Mesothelial cell of epicardium (in vitro differentiated cells): ENCODE measurements at regions not wholly inside any gene's neighbourhood (a gene's known extent, or its start where the extent isn't known, plus 50 kb on each side); places are given as distances from the start of the nearest gene placed in this dataset.
"Not testable (repeated sequence)": the region's sequence is repeated elsewhere in the genome, so short reads cannot be mapped to it uniquely, and the experiment has no call there.

Experiments used
- DNase-seq, 2 experiments: peaks; one replicate each; pipeline ENCODE4 v3.0.0; 2021; ENCODE audit warnings: low spot score in 2 of 2; ENCODE audit not compliant: unreplicated experiment in 2 of 2
- H3K27ac Mint-ChIP-seq: 2 replicates; pipeline ENCODE4 v1.8.0; 2021; ENCODE audit warnings: mixed read lengths
- H3K27me3 Mint-ChIP-seq: 2 replicates; pipeline ENCODE4 v1.8.0; 2021; ENCODE audit warnings: low read depth, mixed read lengths
- H3K36me3 Mint-ChIP-seq: 2 replicates; pipeline ENCODE4 v1.8.0; 2021; ENCODE audit warnings: mixed read lengths
- H3K4me1 Mint-ChIP-seq: 2 replicates; pipeline ENCODE4 v1.8.0; 2021; ENCODE audit warnings: mixed read lengths
- H3K4me3 Mint-ChIP-seq: 2 replicates; pipeline ENCODE4 v1.8.0; 2021; ENCODE audit warnings: mild to moderate bottlenecking, moderate library complexity, mixed read lengths
- H3K9me3 Mint-ChIP-seq: 2 replicates; pipeline ENCODE4 v1.8.0; 2021; ENCODE audit warnings: mixed read lengths
- TF ChIP-seq, protein P1 (sequence below): fragments of 200-600 bp; sonication (generic); IDR thresholded peaks from one replicate; pipeline ENCODE4 v1.5.0; 2021; ENCODE audit warnings: antibody characterized with exemption; ENCODE audit not compliant: unreplicated experiment

DNA sequence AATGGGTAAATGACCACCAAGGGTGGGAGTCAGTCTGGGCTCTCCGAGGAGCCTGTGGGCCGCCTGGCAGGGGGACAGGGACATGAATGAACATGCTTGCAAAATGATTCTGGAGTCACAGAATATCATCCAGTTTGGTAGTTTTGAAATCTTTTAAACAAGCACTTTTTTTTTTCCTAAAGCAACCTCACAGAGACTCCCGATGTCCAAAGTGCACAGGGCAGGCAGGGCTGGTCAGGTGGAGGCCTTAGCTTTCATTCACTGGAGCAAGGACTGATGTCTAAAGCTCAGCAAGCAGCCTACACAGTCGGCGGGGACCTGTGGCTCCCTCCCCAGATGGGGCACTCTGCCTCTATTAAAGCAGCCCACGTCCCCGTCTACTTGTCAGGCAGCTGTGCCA lies 402.9 kb downstream of the PPP1R2C start:
- Mint-ChIP-seq H3K4me1 (peaks cover 2% of the 10 kb centered on the region), H3K27ac (no peak overlapping the region), H3K36me3 (no peaks in the 10 kb centered on the region), H3K9me3 (peaks cover 9% of the 10 kb centered on the region), H3K4me3 (no peak overlapping the region), H3K27me3 (no peaks in the 10 kb centered on the region)
- TF ChIP-seq, protein P1, sequence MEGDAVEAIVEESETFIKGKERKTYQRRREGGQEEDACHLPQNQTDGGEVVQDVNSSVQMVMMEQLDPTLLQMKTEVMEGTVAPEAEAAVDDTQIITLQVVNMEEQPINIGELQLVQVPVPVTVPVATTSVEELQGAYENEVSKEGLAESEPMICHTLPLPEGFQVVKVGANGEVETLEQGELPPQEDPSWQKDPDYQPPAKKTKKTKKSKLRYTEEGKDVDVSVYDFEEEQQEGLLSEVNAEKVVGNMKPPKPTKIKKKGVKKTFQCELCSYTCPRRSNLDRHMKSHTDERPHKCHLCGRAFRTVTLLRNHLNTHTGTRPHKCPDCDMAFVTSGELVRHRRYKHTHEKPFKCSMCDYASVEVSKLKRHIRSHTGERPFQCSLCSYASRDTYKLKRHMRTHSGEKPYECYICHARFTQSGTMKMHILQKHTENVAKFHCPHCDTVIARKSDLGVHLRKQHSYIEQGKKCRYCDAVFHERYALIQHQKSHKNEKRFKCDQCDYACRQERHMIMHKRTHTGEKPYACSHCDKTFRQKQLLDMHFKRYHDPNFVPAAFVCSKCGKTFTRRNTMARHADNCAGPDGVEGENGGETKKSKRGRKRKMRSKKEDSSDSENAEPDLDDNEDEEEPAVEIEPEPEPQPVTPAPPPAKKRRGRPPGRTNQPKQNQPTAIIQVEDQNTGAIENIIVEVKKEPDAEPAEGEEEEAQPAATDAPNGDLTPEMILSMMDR: no peak
- DNase-seq: no peak

DNA sequence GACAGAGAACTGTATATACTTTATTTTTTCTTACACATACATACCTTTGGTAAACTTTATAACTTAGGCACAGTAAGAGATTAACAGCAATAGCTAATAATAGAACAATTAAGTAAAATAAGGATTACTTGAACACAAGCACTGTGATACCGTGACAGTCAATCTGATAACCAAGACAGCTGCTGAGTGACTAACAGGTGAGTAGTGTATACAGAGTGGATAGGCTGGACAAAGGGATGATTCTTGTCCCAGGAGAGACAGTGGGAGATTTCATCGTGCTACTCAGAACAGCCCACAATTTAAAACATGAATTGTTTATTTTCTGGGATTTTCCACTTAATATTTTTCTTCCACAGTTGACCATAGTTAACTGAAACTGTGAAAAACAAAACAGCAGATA lies 411.8 kb downstream of the PPP1R2C start:
- H3K27ac Mint-ChIP-seq: no peak overlapping the region

DNA sequence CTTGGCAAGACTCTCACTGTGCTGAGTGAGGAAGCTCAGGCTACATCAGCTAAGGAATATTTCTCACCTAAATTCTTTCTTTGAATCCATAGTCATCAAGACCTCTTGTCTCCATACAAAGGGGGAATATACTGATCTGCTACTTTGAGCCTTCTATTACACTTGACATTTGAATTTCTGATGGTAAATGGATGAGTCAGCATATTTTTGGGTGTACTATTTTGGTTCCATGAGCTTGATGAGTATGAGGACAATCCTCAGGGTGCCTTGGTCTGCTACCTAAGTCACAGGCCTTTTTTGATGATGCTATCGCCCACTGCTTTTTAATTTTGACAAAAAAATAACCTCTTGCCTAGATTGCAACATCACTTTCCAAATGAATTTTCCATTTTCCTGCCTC lies 415.7 kb downstream of the PPP1R2C start:
- no peaks in the 10 kb centered on the region for H3K27me3 Mint-ChIP-seq
- no peak for DNase-seq
- TF ChIP-seq, protein P1: no peak
- H3K27ac Mint-ChIP-seq: no peak overlapping the region
- H3K9me3 Mint-ChIP-seq: peaks cover 32% of the 10 kb centered on the region
- H3K4me3 Mint-ChIP-seq: no peak overlapping the region
- H3K36me3 Mint-ChIP-seq: no peaks in the 10 kb centered on the region
- no peaks in the 10 kb centered on the region for H3K4me1 Mint-ChIP-seq

More for the DNA sequence above, 411.8 kb downstream of the PPP1R2C start:
- Mint-ChIP-seq H3K4me1 (peaks cover 6% of the 10 kb centered on the region), H3K36me3 (no peaks in the 10 kb centered on the region), H3K9me3 (peaks cover 33% of the 10 kb centered on the region), H3K27me3 (no peaks in the 10 kb centered on the region), H3K4me3 (no peak overlapping the region)
- no peak for DNase-seq
- TF ChIP-seq, protein P1: no peak

DNA sequence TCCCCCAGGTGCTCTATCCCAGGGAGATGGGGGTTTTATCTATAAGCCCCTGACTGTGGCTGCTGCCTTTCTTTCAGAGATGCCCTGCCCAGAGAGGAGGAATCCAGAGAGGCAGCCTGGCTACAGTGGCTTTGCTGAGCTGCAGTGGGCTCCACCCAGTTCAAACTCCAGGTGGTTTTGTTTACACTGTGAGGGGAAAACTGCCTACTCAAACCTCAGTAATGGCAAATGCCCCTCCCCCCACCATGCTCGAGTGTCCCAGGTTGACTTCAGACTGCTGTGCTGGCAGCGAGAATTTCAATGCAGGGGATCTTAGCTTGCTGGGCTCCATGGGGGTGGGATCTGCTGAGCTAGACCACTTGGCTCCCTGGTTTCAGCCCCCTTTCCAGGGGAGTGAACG lies 419.6 kb upstream of the CASK start:
- H3K4me3 Mint-ChIP-seq, H3K4me1 Mint-ChIP-seq, H3K27me3 Mint-ChIP-seq, H3K36me3 Mint-ChIP-seq, H3K27ac Mint-ChIP-seq, DNase-seq: not testable (repeated sequence)
- H3K9me3 Mint-ChIP-seq: peaks cover 56% of the 10 kb centered on the region
